Neural progenitor cell (in vitro differentiated cells): ENCODE measurements at regions not wholly inside any gene's neighbourhood (a gene's known extent, or its start where the extent isn't known, plus 50 kb on each side); places are given as distances from the start of the nearest gene placed in this dataset.

Source experiments
- DNase-seq: peaks from one replicate; pipeline ENCODE4 v3.0.0-alpha.2; 2016; ENCODE audit warnings: low spot score
- H2AFZ ChIP-seq: fragments of 200-600 bp; sonication (generic); replicated peaks from 2 replicates; pipeline ENCODE4 v1.6.1; 2016; ENCODE audit warnings: antibody characterized with exemption
- H3F3A ChIP-seq: fragments of 200-600 bp; sonication (generic); 2 replicates; pipeline ENCODE4 v1.6.1; 2016; ENCODE audit warnings: antibody characterized with exemption, low read depth
- H3K27ac ChIP-seq: fragments of 200-600 bp; sonication (generic); 2 replicates; pipeline ENCODE4 v1.5.1; 2016; ENCODE audit warnings: mild to moderate bottlenecking
- H3K27me3 ChIP-seq: fragments of 200-600 bp; sonication (generic); 2 replicates; pipeline ENCODE4 v1.6.1; 2016; ENCODE audit warnings: mild to moderate bottlenecking, moderate library complexity
- H3K36me3 ChIP-seq: fragments of 200-600 bp; sonication (generic); 2 replicates; pipeline ENCODE4 v1.5.1; 2016
- H3K4me1 ChIP-seq: fragments of 200-600 bp; sonication (generic); 2 replicates; pipeline ENCODE4 v1.6.1; 2016; ENCODE audit warnings: mixed run types
- H3K4me2 ChIP-seq: fragments of 200-600 bp; sonication (generic); 2 replicates; pipeline ENCODE4 v1.6.1; 2016
- H3K4me3 ChIP-seq: fragments of 200-600 bp; sonication (generic); 2 replicates; pipeline ENCODE4 v1.5.1; 2016
- H3K79me2 ChIP-seq: fragments of 200-600 bp; sonication (generic); 2 replicates; pipeline ENCODE4 v1.6.1; 2016; ENCODE audit warnings: low read depth
- H3K9ac ChIP-seq: fragments of 200-600 bp; sonication (generic); 2 replicates; pipeline ENCODE4 v1.6.1; 2016
- H3K9me3 ChIP-seq: fragments of 200-600 bp; sonication (generic); 2 replicates; pipeline ENCODE4 v1.5.1; 2016; ENCODE audit warnings: low read depth
- H4K20me1 ChIP-seq: fragments of 200-600 bp; sonication (generic); 2 replicates; pipeline ENCODE4 v1.6.1; 2016; ENCODE audit warnings: low read depth
- H3K27ac Mint-ChIP-seq: 3 replicates; pipeline ENCODE4 v1.8.0; 2021; ENCODE audit warnings: mixed read lengths
- H3K27me3 Mint-ChIP-seq: 2 replicates; pipeline ENCODE4 v1.8.0; 2022; ENCODE audit warnings: low read depth, mild to moderate bottlenecking, inconsistent platforms, moderate library complexity, mixed read lengths; ENCODE audit not compliant: insufficient read depth
- H3K36me3 Mint-ChIP-seq: 3 replicates; pipeline ENCODE4 v1.8.0; 2021; ENCODE audit warnings: mixed read lengths
- H3K4me1 Mint-ChIP-seq: 3 replicates; pipeline ENCODE4 v1.8.0; 2021; ENCODE audit warnings: mixed read lengths
- H3K4me3 Mint-ChIP-seq: 3 replicates; pipeline ENCODE4 v1.8.0; 2021; ENCODE audit warnings: mild to moderate bottlenecking, moderate library complexity, mixed read lengths
- H3K9me3 Mint-ChIP-seq: 3 replicates; pipeline ENCODE4 v1.8.0; 2020; ENCODE audit warnings: mixed read lengths
- CTCF ChIP-seq: fragments of 200-600 bp; sonication (generic); IDR thresholded peaks from 2 replicates; pipeline ENCODE4 v1.5.1; 2017; ENCODE audit warnings: antibody characterized with exemption, mild to moderate bottlenecking
- EZH2 ChIP-seq: fragments of 200-600 bp; sonication (generic); IDR thresholded peaks from 2 replicates; pipeline ENCODE4 v1.6.1; 2017; ENCODE audit warnings: antibody characterized with exemption, mild to moderate bottlenecking, moderate library complexity
- EZH2phosphoT487 ChIP-seq: fragments of 200-600 bp; sonication (generic); IDR thresholded peaks from 2 replicates; pipeline ENCODE4 v1.6.1; 2017; ENCODE audit warnings: antibody characterized with exemption

- Histone ChIP-seq H3K9me3 (no peaks in the 10 kb centered on the region), H3K27ac (no peak overlapping the region)
- no peak for TF ChIP-seq EZH2
- no peak for TF ChIP-seq EZH2phosphoT487
- no peak for TF ChIP-seq CTCF
These were observed 56.3 kb upstream of the SMIM36 start for GRCh38 chr17:55567240-55568214.

GRCh38 chr17:55564081-55564480, 52.8 kb upstream of the SMIM36 start:
- Histone ChIP-seq H3K4me2 (no peak overlapping the region), H3F3A (no peaks in the 10 kb centered on the region), H3K27ac (no peak overlapping the region), H3K79me2 (no peaks in the 10 kb centered on the region), H3K9me3 (no peaks in the 10 kb centered on the region), H3K4me1 (no peaks in the 10 kb centered on the region), H3K27me3 (no peaks in the 10 kb centered on the region), H3K4me3 (no peak overlapping the region), H4K20me1 (no peaks in the 10 kb centered on the region), H3K36me3 (no peaks in the 10 kb centered on the region), H2AFZ (no peak overlapping the region), H3K9ac (no peak overlapping the region)
- Mint-ChIP-seq H3K4me1 (peaks cover 19% of the 10 kb centered on the region), H3K36me3 (no peaks in the 10 kb centered on the region), H3K4me3 (no peak overlapping the region), H3K9me3 (no peaks in the 10 kb centered on the region), H3K27me3 (peaks cover 2% of the 10 kb centered on the region), H3K27ac (no peak overlapping the region)
- no peak for DNase-seq
- TF ChIP-seq CTCF (no peak), EZH2 (no peak), EZH2phosphoT487 (no peak)

More at GRCh38 chr17:55567240-55568214, 56.3 kb upstream of the SMIM36 start:
- Histone ChIP-seq H3K9ac (no peak overlapping the region), H3F3A (no peaks in the 10 kb centered on the region), H3K4me3 (no peak overlapping the region), H2AFZ (peak overlapping the region; percentile 18), H3K79me2 (no peaks in the 10 kb centered on the region), H3K27me3 (no peaks in the 10 kb centered on the region), H3K4me1 (no peaks in the 10 kb centered on the region), H3K4me2 (no peak overlapping the region), H3K36me3 (no peaks in the 10 kb centered on the region), H4K20me1 (no peaks in the 10 kb centered on the region)
- Mint-ChIP-seq H3K36me3 (no peaks in the 10 kb centered on the region), H3K4me1 (peaks cover 19% of the 10 kb centered on the region), H3K4me3 (peak overlapping the region; percentile 40), H3K27ac (peak overlapping the region; percentile 18), H3K9me3 (no peaks in the 10 kb centered on the region), H3K27me3 (peaks cover 2% of the 10 kb centered on the region)
- no peak for DNase-seq

GRCh38 chr17:55563363-55563762, 52.1 kb upstream of the SMIM36 start:
- no peaks in the 10 kb centered on the region for H3K36me3 ChIP-seq
- no peaks in the 10 kb centered on the region for H4K20me1 ChIP-seq
- H3K27me3 Mint-ChIP-seq = peaks cover 4% of the 10 kb centered on the region
- H3K27ac Mint-ChIP-seq = no peak overlapping the region
- no peaks in the 10 kb centered on the region for H3K9me3 ChIP-seq
- H3F3A ChIP-seq = no peaks in the 10 kb centered on the region
- H3K36me3 Mint-ChIP-seq = no peaks in the 10 kb centered on the region
- H3K9me3 Mint-ChIP-seq = peaks cover 2% of the 10 kb centered on the region
- H2AFZ ChIP-seq = no peak overlapping the region
- no peak for DNase-seq
- H3K9ac ChIP-seq = no peak overlapping the region
- no peaks in the 10 kb centered on the region for H3K79me2 ChIP-seq
- H3K4me1 ChIP-seq = no peaks in the 10 kb centered on the region
- H3K4me1 Mint-ChIP-seq = peaks cover 16% of the 10 kb centered on the region
- no peak overlapping the region for H3K4me3 Mint-ChIP-seq
- H3K4me2 ChIP-seq = no peak overlapping the region
- no peak for TF ChIP-seq EZH2
- no peak for TF ChIP-seq CTCF
- no peak for TF ChIP-seq EZH2phosphoT487
- no peak overlapping the region for H3K27ac ChIP-seq
- H3K27me3 ChIP-seq = no peaks in the 10 kb centered on the region
- H3K4me3 ChIP-seq = no peak overlapping the region
